Memory B cell (primary cell): ENCODE measurements at regions not wholly inside any gene's neighbourhood (a gene's known extent, or its start where the extent isn't known, plus 50 kb on each side); places are given as distances from the start of the nearest gene placed in this dataset.

Source experiments
- ATAC-seq: fragments of 150-1000 bp; cut with Tn5 transposase; 2 replicates; pipeline ENCODE4 v1.10.0; 2021; ENCODE audit warnings: low read depth, mild to moderate bottlenecking, moderate library complexity
- DNase-seq, 2 donors: peaks; one replicate each; pipeline ENCODE4 v3.0.0; 2022; ENCODE audit warnings: low spot score in 2 of 2
- H3K27ac Mint-ChIP-seq: one replicate; pipeline ENCODE4 v1.8.0; 2022; ENCODE audit warnings: mild to moderate bottlenecking, moderate library complexity, mixed read lengths
- H3K27me3 Mint-ChIP-seq: one replicate; pipeline ENCODE4 v1.8.0; 2022; ENCODE audit warnings: mixed read lengths
- H3K36me3 Mint-ChIP-seq: one replicate; pipeline ENCODE4 v1.8.0; 2022; ENCODE audit warnings: mild to moderate bottlenecking, mixed read lengths
- H3K4me1 Mint-ChIP-seq: one replicate; pipeline ENCODE4 v1.8.0; 2022; ENCODE audit warnings: mixed read lengths
- H3K4me3 Mint-ChIP-seq: one replicate; pipeline ENCODE4 v1.8.0; 2022; ENCODE audit warnings: mild to moderate bottlenecking, moderate library complexity, mixed read lengths
- H3K9me3 Mint-ChIP-seq: one replicate; pipeline ENCODE4 v1.8.0; 2022; ENCODE audit warnings: mixed read lengths

DNA sequence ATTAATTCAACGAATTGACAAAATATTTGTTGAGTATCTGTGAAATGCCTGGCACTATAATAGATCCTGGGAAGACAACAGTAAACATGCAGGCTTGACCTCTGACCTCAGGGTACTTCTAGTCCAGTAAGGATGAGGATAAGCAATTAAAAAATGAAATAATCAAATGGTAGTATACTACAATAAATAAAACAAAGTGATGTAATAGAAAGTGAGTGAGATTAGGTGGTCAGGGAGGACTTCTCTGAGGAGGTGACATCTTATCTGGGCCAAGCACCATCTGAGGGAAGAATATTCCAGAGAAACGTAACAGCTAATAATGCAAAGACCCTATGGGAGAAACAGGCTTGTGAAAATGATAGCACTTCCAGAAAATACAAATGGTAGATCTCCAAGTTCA is 50.1 kb upstream of the RHOBTB1 start:
- Mint-ChIP-seq H3K27me3 (peaks cover 5% of the 10 kb centered on the region), H3K4me1 (peaks cover 7% of the 10 kb centered on the region), H3K27ac (no peak overlapping the region), H3K4me3 (no peak overlapping the region), H3K36me3 (peaks cover 1% of the 10 kb centered on the region), H3K9me3 (peaks cover 2% of the 10 kb centered on the region)
- DNase-seq (no peak), ATAC-seq (no peak)
